ENCODE measurements at regions not wholly inside any gene's neighbourhood (a gene's known extent, or its start where the extent isn't known, plus 50 kb on each side); places are given as distances from the start of the nearest gene placed in this dataset.

DNA sequence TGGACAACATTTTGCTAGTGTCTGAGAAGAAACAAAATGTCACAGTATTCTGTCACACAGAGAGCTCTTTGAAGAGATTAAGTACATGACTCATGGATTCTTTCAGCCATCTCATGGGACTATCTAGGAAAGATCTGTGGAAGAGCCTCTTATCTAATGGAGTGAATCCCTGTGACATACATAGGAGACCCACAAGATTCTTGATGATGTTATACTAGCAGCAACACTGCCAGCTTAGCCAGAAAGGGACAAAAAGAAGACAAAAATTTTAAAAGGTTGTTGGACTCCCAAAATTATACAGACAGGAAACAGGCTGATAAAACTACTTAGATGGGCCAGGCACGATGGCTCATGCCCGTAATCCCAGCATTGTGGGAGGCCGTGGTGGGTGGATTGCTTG lies 143.3 kb upstream of the MGAT5 start (continued):
- TF ChIP-seq BCL11A (IDR thresholded peaks at IDR 0.05; ENCODE audit: low read depth, low read length) (no peak), SREBF2 (IDR thresholded peaks at IDR 0.05; ENCODE audit: low read length) (no peak), TBL1XR1 (IDR thresholded peaks at IDR 0.05; ENCODE audit: low read depth, low read length) (no peak), ETV6 (conservative IDR thresholded peaks at IDR 0.05 in 1 of 2, IDR thresholded peaks at IDR 0.05 in 1 of 2; ENCODE audit: borderline replicate concordance in 1 of 2, low read depth in 1 of 2) (no peak), KDM1A (IDR thresholded peaks at IDR 0.05; ENCODE audit: borderline replicate concordance) (no peak), YBX1 (IDR thresholded peaks at IDR 0.05) (no peak)
- TF ChIP-seq, protein P1, sequence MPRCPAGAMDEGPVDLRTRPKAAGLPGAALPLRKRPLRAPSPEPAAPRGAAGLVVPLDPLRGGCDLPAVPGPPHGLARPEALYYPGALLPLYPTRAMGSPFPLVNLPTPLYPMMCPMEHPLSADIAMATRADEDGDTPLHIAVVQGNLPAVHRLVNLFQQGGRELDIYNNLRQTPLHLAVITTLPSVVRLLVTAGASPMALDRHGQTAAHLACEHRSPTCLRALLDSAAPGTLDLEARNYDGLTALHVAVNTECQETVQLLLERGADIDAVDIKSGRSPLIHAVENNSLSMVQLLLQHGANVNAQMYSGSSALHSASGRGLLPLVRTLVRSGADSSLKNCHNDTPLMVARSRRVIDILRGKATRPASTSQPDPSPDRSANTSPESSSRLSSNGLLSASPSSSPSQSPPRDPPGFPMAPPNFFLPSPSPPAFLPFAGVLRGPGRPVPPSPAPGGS (IDR thresholded peaks at IDR 0.05; ENCODE audit: borderline replicate concordance, insufficient read depth, low read depth, low read length, poor library complexity, severe bottlenecking) = no peak
- TF ChIP-seq, protein P2, sequence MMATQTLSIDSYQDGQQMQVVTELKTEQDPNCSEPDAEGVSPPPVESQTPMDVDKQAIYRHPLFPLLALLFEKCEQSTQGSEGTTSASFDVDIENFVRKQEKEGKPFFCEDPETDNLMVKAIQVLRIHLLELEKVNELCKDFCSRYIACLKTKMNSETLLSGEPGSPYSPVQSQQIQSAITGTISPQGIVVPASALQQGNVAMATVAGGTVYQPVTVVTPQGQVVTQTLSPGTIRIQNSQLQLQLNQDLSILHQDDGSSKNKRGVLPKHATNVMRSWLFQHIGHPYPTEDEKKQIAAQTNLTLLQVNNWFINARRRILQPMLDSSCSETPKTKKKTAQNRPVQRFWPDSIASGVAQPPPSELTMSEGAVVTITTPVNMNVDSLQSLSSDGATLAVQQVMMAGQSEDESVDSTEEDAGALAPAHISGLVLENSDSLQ (IDR thresholded peaks at IDR 0.05) = no peak
- TF ChIP-seq, protein P3, sequence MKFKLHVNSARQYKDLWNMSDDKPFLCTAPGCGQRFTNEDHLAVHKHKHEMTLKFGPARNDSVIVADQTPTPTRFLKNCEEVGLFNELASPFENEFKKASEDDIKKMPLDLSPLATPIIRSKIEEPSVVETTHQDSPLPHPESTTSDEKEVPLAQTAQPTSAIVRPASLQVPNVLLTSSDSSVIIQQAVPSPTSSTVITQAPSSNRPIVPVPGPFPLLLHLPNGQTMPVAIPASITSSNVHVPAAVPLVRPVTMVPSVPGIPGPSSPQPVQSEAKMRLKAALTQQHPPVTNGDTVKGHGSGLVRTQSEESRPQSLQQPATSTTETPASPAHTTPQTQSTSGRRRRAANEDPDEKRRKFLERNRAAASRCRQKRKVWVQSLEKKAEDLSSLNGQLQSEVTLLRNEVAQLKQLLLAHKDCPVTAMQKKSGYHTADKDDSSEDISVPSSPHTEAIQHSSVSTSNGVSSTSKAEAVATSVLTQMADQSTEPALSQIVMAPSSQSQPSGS (IDR thresholded peaks at IDR 0.05; ENCODE audit: low read length) = no peak
- TF ChIP-seq, protein P4, sequence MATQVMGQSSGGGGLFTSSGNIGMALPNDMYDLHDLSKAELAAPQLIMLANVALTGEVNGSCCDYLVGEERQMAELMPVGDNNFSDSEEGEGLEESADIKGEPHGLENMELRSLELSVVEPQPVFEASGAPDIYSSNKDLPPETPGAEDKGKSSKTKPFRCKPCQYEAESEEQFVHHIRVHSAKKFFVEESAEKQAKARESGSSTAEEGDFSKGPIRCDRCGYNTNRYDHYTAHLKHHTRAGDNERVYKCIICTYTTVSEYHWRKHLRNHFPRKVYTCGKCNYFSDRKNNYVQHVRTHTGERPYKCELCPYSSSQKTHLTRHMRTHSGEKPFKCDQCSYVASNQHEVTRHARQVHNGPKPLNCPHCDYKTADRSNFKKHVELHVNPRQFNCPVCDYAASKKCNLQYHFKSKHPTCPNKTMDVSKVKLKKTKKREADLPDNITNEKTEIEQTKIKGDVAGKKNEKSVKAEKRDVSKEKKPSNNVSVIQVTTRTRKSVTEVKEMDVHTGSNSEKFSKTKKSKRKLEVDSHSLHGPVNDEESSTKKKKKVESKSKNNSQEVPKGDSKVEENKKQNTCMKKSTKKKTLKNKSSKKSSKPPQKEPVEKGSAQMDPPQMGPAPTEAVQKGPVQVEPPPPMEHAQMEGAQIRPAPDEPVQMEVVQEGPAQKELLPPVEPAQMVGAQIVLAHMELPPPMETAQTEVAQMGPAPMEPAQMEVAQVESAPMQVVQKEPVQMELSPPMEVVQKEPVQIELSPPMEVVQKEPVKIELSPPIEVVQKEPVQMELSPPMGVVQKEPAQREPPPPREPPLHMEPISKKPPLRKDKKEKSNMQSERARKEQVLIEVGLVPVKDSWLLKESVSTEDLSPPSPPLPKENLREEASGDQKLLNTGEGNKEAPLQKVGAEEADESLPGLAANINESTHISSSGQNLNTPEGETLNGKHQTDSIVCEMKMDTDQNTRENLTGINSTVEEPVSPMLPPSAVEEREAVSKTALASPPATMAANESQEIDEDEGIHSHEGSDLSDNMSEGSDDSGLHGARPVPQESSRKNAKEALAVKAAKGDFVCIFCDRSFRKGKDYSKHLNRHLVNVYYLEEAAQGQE (IDR thresholded peaks at IDR 0.05; ENCODE audit: low read depth, low read length) = no peak
- TF ChIP-seq, protein P5, sequence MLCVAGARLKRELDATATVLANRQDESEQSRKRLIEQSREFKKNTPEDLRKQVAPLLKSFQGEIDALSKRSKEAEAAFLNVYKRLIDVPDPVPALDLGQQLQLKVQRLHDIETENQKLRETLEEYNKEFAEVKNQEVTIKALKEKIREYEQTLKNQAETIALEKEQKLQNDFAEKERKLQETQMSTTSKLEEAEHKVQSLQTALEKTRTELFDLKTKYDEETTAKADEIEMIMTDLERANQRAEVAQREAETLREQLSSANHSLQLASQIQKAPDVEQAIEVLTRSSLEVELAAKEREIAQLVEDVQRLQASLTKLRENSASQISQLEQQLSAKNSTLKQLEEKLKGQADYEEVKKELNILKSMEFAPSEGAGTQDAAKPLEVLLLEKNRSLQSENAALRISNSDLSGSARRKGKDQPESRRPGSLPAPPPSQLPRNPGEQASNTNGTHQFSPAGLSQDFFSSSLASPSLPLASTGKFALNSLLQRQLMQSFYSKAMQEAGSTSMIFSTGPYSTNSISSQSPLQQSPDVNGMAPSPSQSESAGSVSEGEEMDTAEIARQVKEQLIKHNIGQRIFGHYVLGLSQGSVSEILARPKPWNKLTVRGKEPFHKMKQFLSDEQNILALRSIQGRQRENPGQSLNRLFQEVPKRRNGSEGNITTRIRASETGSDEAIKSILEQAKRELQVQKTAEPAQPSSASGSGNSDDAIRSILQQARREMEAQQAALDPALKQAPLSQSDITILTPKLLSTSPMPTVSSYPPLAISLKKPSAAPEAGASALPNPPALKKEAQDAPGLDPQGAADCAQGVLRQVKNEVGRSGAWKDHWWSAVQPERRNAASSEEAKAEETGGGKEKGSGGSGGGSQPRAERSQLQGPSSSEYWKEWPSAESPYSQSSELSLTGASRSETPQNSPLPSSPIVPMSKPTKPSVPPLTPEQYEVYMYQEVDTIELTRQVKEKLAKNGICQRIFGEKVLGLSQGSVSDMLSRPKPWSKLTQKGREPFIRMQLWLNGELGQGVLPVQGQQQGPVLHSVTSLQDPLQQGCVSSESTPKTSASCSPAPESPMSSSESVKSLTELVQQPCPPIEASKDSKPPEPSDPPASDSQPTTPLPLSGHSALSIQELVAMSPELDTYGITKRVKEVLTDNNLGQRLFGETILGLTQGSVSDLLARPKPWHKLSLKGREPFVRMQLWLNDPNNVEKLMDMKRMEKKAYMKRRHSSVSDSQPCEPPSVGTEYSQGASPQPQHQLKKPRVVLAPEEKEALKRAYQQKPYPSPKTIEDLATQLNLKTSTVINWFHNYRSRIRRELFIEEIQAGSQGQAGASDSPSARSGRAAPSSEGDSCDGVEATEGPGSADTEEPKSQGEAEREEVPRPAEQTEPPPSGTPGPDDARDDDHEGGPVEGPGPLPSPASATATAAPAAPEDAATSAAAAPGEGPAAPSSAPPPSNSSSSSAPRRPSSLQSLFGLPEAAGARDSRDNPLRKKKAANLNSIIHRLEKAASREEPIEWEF (IDR thresholded peaks at IDR 0.05; ENCODE audit: insufficient replicate concordance, low read depth, low read length) = no peak

All from GM12878 (cell line).